ENCODE measurements at regions not wholly inside any gene's neighbourhood (a gene's known extent, or its start where the extent isn't known, plus 50 kb on each side); places are given as distances from the start of the nearest gene placed in this dataset.

- no peak for DNase-seq (ENCODE audit: low spot score)
Observed at GRCh38 chr14:82362452-82362851, 828.8 kb upstream of the SEL1L start.

- DNase-seq (ENCODE audit: low spot score) = no peak
Observed at GRCh38 chr14:82365471-82365870, 831.8 kb upstream of the SEL1L start.

GRCh38 chr14:82366803-82367202 lies 833.1 kb upstream of the SEL1L start:
- no peak for DNase-seq (ENCODE audit: low spot score)

GRCh38 chr14:82379291-82379690 lies 845.6 kb upstream of the SEL1L start:
- DNase-seq (ENCODE audit: low spot score) = no peak

- no peak for DNase-seq (ENCODE audit: low spot score)
Observed at GRCh38 chr14:82385048-82385447, 851.4 kb upstream of the SEL1L start.

- DNase-seq (ENCODE audit: low spot score) = peak; percentile 63
Observed at GRCh38 chr14:82387699-82388098, 854.0 kb upstream of the SEL1L start.

- no peak for DNase-seq (ENCODE audit: low spot score)
Observed at GRCh38 chr14:82388488-82388887, 854.8 kb upstream of the SEL1L start.

GRCh38 chr14:82390586-82390985 lies 856.9 kb upstream of the SEL1L start:
- DNase-seq (ENCODE audit: low spot score) = no peak

GRCh38 chr14:82394916-82395315 lies 861.3 kb upstream of the SEL1L start:
- DNase-seq (ENCODE audit: low spot score) = no peak

GRCh38 chr14:82398256-82398655 lies 864.6 kb upstream of the SEL1L start:
- DNase-seq (ENCODE audit: low spot score) = no peak

- DNase-seq (ENCODE audit: low spot score) = no peak
Observed at GRCh38 chr14:82403987-82404386, 870.3 kb upstream of the SEL1L start.

GRCh38 chr14:82410064-82410463 lies 876.4 kb upstream of the SEL1L start:
- DNase-seq (ENCODE audit: low spot score) = no peak

GRCh38 chr14:82411298-82411697 lies 877.6 kb upstream of the SEL1L start:
- no peak for DNase-seq (ENCODE audit: low spot score)

- DNase-seq (ENCODE audit: low spot score) = no peak
Observed at GRCh38 chr14:82412545-82412944, 878.9 kb upstream of the SEL1L start.

- DNase-seq (ENCODE audit: low spot score) = no peak
Observed at GRCh38 chr14:82414853-82415539, 881.3 kb upstream of the SEL1L start.

- DNase-seq (ENCODE audit: low spot score) = no peak
Observed at GRCh38 chr14:82419933-82420332, 886.3 kb upstream of the SEL1L start.

- DNase-seq (ENCODE audit: low spot score) = no peak
Observed at GRCh38 chr14:82420871-82421270, 887.2 kb upstream of the SEL1L start.

GRCh38 chr14:82421286-82421685 lies 887.6 kb upstream of the SEL1L start:
- no peak for DNase-seq (ENCODE audit: low spot score)

GRCh38 chr14:82422230-82422629 lies 888.6 kb upstream of the SEL1L start:
- no peak for DNase-seq (ENCODE audit: low spot score)

- no peak for DNase-seq (ENCODE audit: low spot score)
Observed at GRCh38 chr14:82425261-82425660, 891.6 kb upstream of the SEL1L start.

GRCh38 chr14:82431031-82431430 lies 897.4 kb upstream of the SEL1L start:
- no peak for DNase-seq (ENCODE audit: low spot score)

- no peak for DNase-seq (ENCODE audit: low spot score)
Observed at GRCh38 chr14:82432301-82433105, 898.9 kb upstream of the SEL1L start.

- DNase-seq (ENCODE audit: low spot score) = no peak
Observed at GRCh38 chr14:82438436-82438835, 904.8 kb upstream of the SEL1L start.

- DNase-seq (ENCODE audit: low spot score) = no peak
Observed at GRCh38 chr14:82441270-82441669, 907.6 kb upstream of the SEL1L start.

Measured in globus pallidus (tissue), 1 donor.